Umbilical cord (tissue), 1 donor: ENCODE measurements at regions not wholly inside any gene's neighbourhood (a gene's known extent, or its start where the extent isn't known, plus 50 kb on each side); places are given as distances from the start of the nearest gene placed in this dataset.

Source experiments
- DNase-seq: peaks from one replicate; pipeline ENCODE4 v3.0.0-alpha.2; 2015; ENCODE audit warnings: low spot score

- peak; percentile 31 for DNase-seq
Measured at GRCh38 chr3:144073698-144074097, 102.1 kb downstream of the DIPK2A start.

- DNase-seq: no peak
Measured at GRCh38 chr3:144079634-144080033, 108.0 kb downstream of the DIPK2A start.

- DNase-seq: no peak
Measured at GRCh38 chr3:144084929-144085328, 113.3 kb downstream of the DIPK2A start.

GRCh38 chr3:144085964-144086363 is 114.3 kb downstream of the DIPK2A start:
- peak; percentile 84 for DNase-seq

GRCh38 chr3:144096016-144096415 is 124.4 kb downstream of the DIPK2A start:
- DNase-seq: no peak

- DNase-seq: no peak
Measured at GRCh38 chr3:144097163-144097562, 125.5 kb downstream of the DIPK2A start.

GRCh38 chr3:144098691-144099090 is 127.1 kb downstream of the DIPK2A start:
- DNase-seq: no peak

- peak; percentile 40 for DNase-seq
Measured at GRCh38 chr3:144102421-144102820, 130.8 kb downstream of the DIPK2A start.

- peak; percentile 61 for DNase-seq
Measured at GRCh38 chr3:144104186-144104585, 132.6 kb downstream of the DIPK2A start.

- DNase-seq: no peak
Measured at GRCh38 chr3:144104679-144105078, 133.1 kb downstream of the DIPK2A start.

- DNase-seq: no peak
Measured at GRCh38 chr3:144105542-144105941, 133.9 kb downstream of the DIPK2A start.

- DNase-seq: no peak
Measured at GRCh38 chr3:144106970-144107369, 135.3 kb downstream of the DIPK2A start.

- DNase-seq: no peak
Measured at GRCh38 chr3:144107923-144108322, 136.3 kb downstream of the DIPK2A start.

GRCh38 chr3:144109944-144110343 is 138.3 kb downstream of the DIPK2A start:
- no peak for DNase-seq

GRCh38 chr3:144112036-144112435 is 140.4 kb downstream of the DIPK2A start:
- no peak for DNase-seq

- DNase-seq: no peak
Measured at GRCh38 chr3:144112437-144112836, 140.8 kb downstream of the DIPK2A start.

GRCh38 chr3:144114767-144115166 is 143.1 kb downstream of the DIPK2A start:
- no peak for DNase-seq

- no peak for DNase-seq
Measured at GRCh38 chr3:144119633-144120032, 148.0 kb downstream of the DIPK2A start.

- no peak for DNase-seq
Measured at GRCh38 chr3:144121661-144122060, 150.0 kb downstream of the DIPK2A start.

GRCh38 chr3:144127014-144127413 is 155.4 kb downstream of the DIPK2A start:
- peak; percentile 42 for DNase-seq

- peak; percentile 59 for DNase-seq
Measured at GRCh38 chr3:144127700-144128099, 156.1 kb downstream of the DIPK2A start.

- peak; percentile 35 for DNase-seq
Measured at GRCh38 chr3:144128108-144128892, 156.7 kb downstream of the DIPK2A start.

GRCh38 chr3:144129536-144130214 is 158.1 kb downstream of the DIPK2A start:
- DNase-seq: no peak
